HG02884 (cell line): ENCODE measurements at regions not wholly inside any gene's neighbourhood (a gene's known extent, or its start where the extent isn't known, plus 50 kb on each side); places are given as distances from the start of the nearest gene placed in this dataset.
"Not testable (repeated sequence)": the region's sequence is repeated elsewhere in the genome, so short reads cannot be mapped to it uniquely, and the experiment has no call there.

Experiments used
- ATAC-seq: cut with Tn5 transposase; IDR thresholded peaks from one replicate; pipeline ENCODE4 v1.9.1; 2021; ENCODE audit warnings: mild to moderate bottlenecking, moderate library complexity; ENCODE audit not compliant: unreplicated experiment

DNA sequence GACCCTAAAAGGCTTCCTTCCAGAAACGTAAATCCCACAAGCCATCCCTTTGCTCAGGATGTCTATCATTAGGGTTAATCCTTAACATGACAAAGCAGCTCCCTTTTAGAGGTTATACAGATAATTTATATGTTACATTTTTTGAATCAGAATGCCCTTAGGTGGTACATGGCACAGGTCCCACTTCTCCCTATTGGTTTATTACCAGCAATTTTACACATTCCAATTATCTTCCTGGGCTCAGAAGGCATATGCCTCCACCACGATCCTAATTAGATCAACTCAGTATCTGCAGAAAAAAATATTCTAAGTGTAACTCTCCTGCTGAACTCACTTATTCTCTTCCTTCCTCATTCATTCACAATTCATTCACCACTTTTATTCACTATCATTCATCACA, 507.0 kb upstream of the MAP2 start:
- ATAC-seq: no peak

DNA sequence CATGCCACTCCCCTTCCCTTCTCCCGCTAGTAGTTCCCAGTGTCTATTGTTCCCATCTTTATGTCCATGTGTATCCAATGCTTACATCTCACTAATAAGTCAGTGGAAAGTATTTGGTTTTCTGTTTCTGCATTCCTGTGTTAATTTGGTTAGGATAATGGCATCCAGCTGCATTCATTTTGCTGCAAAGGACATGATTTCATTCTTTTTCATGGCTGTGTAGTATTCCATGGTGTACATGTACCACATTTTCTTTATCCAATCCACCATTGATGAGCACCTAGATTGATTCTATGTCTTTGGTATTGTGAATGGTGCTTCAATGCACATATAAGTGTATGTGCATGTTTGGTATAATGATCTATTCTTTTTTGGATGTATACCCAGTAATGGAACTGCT, 502.5 kb upstream of the MAP2 start:
- not testable (repeated sequence) for ATAC-seq

DNA sequence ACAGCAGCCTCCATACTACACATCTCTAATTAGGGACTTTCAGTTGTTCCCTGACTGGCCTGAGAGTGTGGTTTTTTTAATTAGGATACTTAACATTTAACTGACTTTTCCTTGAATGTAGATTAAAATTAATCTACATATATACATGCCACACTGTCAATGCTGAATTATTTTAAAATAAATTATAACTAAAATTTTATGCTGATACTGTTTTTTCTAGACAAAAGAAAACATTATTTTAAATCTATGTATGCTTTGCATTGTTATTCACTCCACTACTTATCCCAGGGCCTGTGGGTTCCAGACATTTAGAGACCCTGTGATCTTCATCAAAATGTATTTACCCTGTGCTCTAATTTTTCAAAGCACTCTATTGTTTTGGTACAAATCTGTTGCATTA, 496.0 kb upstream of the MAP2 start:
- no peak for ATAC-seq

DNA sequence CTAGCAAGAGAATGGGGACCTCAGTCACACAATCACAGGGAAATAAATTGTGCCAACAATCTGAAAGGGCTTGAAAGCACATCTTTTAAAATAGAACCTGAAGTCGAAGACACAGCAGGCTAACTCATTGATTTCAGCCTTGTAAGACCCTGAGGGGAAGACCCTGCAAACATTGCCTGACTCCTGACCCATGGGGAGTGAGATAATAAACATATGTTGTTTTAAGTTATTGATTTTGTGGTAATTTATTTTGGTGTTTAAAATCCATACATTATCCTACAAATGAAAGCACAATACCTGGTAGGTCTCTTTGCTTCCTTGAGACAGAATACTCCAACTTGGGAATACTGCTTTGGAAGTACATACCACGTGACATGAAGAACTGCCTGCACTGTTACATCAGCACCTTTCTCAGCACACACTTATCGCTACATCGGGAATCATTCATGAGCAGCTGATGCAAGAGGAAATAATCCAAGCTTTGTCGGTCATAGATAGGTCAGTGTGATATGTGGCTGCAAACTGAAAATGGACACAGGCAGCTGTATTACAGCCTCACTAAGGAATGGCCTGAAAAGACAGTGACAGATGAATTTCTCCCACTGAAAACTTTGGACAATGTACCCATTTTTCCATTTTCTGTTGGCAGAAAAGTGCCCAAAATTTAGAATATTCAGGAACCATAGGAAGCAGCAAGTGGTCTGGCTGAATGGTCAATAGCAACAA, 494.5 kb upstream of the MAP2 start:
- no peak for ATAC-seq

DNA sequence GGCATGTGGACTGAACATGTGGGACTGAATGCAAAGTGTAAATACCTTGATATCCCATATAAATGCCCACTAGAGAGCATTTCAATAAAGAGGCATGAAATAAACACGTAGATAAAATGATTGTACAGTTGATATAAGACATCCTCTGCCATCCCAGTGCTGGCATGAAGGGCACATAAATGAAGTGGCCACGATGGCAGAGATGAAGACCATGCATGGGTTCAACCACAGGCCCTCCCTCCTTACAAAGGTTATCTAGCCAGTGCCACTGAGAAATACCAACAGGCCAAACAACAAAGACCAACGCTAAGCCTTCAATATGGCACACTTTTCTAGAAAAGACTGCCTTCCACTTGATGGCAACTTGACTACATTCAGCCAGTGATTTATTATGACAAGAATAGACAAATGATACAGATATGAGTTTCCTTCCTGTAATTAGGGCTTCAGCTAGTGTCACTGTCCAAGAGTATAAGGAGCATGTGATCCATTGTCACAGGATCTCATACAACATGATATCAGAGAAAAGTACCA, 493.9 kb upstream of the MAP2 start:
- no peak for ATAC-seq

DNA sequence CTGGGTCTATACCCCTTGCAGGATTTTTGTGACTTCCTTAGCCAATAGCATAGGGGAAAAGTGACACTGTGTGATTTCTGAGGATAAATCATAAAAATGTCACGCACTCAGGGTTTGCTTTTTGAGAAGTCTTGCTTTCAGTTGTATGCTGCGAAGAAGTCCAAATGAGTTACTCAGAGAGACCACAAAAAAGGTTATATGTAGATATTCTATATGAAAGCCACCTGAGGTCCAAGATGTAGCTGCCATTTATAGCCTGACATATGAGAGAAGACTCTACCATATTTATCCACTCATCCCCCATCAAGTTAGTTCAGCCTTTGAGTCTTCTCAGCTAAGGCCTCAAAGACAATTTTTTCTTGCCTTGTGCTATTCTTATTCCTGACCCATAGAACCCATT, 488.3 kb upstream of the MAP2 start:
- no peak for ATAC-seq

DNA sequence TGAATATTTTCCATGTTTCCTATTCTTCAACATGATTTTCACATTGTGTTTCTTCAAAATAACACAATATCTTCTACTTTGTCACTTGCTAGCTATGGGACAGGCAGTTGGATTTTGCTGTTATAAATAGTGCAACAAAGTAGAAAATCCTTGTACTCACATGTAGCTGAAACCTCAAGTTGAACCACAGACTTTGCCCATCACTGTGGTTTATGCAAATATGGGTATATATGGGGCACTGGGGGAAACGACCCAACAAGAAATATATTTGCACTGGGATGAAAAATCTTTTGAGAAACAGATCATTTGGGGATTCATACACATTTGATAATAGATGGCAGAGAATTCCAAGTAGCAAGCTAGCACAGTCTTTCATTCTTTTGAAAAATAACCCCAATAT, 486.3 kb upstream of the MAP2 start:
- ATAC-seq: no peak

DNA sequence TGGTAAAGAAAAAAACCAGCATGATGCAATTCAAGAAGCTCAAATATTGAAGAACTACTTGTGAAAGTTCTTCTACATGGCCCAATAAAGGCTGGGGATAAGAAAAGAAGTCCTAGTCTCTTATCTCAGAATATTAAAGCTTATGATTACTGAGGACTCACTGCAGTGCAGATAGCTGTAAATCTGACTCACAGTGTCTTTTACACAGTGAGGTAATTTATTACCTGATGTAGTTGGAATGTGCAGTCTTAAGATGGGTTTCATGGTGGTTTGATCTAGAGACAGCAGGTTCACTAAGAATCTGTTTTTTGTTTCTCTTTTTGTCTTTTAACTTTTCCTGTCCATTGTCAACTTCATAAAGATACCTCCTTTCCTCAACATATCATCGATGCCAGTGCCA, 484.0 kb upstream of the MAP2 start:
- ATAC-seq: no peak

DNA sequence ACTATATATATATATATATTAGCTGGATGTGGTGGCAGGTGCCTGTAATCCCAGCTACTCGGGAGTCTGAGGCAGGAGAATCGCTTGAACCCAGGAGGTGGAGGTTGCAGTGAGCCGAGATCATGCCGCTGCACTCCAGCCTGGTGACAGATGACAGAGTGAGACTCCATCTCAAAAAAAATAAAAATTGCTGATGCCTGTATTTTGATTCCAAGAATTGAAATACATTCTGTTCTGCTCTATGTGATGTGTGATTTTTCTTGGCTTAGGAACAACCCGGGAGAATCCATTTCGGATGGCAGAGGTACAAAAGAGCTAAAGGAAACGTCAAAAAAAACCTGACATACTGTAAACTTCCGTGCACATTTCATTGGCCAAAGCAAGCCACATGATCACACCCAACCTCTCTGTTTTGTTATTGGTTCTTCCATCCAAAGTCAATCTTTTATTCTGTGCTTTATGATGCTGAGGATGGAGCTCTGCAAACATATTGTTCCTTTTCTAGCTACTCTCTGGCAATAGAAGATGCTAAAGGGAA, 478.1 kb upstream of the MAP2 start:
- no peak for ATAC-seq

DNA sequence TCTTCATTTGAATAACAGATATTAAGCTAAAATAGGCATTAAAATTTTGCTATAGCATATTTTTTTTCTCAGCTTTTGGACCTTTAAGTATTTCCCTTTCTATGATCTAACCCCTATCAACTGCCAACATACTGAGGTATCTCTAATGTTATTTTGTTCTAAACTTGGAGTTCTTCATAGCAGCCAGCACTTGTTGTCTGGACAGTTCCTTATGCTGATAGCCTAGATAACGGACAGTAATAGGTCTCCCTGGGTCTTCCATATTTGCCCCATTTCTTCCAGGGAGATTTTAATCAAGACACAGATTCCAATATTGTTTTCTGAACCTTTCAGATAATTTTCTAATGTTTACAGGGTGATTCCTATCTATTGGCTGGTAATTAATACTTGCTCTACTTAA, 475.8 kb upstream of the MAP2 start:
- no peak for ATAC-seq

DNA sequence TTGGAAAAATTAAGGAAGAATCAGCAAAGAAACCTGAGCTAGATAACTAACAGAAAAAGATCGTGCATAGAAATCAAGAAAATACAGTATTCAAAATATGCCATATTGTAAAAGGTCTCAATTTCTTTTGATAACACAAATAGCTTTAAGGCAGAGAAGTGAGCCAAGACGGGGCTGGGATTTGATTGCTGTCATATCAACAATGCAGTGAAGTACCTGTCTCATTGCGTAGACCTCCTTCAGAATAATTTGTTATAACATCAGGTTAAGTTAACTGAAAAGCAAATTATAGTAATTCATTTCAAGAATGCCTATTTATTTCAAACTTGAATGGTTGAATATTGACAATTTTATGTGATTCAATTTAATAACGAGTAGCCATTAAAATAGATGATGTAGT, 453.8 kb upstream of the MAP2 start:
- no peak for ATAC-seq

DNA sequence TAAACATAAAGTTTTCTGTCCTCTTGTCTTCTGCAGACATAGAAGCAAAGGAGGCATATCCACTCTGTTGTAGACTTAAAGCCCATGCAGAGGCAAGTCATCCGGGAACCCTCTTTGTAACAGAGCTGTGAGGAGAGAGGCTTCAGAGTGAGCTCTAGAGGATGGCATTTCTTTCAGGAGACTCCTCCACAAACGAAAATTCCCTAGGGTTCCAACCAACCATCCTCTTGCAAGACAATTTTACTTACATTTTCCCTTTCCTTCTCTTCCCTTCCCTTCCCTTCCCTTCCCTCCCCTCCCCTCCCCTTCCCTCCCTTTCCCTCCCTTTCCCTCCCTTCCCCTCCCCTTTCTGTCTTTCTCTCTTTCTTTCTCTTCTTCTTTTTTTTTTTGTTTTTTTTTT, 446.3 kb upstream of the MAP2 start:
- ATAC-seq: no peak

DNA sequence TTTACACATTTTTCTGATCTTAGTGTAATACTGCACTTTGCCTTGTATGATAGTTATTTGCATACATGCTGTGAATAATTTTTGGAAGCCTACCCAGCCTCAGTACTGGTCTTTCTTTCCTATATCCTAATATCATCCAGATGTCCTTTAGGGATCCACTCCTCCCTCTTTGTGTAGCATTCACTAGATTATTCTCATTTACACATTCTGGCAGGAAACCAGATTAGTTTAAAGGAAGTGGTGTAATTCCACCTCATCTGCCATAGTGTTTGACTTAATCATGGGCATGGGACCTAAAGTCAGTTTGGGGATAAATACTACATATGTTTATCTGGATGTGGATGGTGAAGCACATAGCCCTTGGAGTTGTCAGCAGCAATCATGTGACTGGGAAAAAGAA, 444.9 kb upstream of the MAP2 start:
- ATAC-seq: no peak

DNA sequence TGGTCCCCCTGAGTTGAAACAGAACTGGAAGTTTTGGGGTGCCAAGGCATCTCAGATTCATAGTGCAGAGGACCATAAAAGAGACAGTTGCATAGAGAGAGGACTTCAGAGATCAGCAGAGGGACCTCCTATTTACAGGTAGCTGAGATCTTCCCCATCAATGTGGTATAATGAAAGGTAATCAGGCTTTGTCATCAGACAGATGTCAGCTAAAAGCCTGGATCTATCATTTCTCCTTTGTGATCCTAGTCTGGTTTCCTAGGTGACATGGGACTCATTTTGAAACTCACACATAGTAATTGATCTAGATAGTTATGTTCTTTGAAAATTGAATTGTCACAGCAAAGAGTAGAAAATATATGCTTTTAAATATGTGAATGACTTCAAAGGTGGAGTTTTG, 443.5 kb upstream of the MAP2 start:
- ATAC-seq: no peak

DNA sequence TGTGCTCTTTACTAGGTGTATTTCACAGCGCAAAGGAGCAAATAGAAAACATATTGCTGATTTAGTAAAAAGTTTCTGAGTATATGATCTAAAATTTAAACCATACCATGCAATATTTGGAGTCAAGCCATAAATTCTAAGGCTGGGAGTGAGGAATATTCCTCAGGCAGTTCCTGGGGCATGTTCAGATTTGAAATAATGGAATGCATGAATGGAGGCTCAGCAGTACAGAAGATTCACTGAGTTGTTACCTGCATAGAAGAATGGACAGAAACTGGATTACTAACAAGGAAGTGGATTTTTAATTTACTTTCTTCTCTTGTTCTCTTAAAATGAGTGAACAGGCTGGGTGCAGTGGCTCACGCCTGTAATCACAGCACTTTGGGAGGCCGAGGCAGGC, 441.0 kb upstream of the MAP2 start:
- no peak for ATAC-seq

DNA sequence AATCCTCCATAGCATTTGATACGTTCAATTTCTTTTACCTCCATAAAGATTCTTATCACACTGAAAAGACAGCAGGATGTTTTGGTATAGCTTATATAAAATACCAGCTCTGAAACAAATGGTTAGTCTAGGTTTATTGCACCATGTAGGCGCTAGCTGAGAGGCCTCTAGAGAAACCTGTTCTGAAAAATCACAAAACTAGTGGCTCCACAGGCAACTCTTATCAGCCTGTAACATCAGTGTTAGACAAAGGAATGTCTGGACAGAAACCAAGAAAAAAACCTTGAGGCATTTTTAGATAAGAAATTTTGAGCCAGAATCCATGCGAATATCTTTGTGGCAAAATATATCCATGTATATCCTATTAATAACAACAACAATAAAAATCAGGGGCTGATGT, 440.4 kb upstream of the MAP2 start:
- no peak for ATAC-seq

DNA sequence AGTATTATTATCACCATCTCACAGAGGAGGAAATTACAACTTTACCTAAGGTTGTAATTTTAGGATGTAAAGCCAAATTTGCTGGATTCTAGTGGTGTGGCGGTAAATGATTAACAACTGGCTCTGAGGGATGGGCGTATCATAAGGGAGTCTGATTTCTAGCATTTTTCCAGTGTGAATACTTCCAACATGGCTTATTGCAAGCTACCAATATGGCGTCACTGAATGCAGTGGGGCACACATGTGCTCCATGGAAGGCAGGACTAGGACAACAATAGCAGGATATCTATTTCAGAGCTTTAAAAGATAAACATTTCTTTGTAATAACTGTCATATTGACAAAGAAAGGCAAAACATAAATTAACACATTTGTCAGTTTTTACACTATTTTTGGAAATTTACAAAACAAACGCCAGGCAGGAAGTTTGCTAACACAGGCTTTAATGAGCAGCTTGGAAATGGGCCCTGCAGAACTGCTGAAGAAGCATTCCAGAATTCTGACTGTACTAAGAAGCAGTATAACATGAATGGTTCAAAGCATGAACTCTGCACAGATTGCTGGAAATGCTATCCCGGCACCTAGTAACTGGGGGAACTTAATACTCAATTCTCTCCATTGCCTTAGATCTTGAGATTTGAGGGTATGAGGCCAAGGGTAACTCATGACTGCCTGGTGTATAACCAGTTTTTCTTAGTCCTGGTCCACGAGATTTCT, 439.3 kb upstream of the MAP2 start:
- ATAC-seq: no peak

DNA sequence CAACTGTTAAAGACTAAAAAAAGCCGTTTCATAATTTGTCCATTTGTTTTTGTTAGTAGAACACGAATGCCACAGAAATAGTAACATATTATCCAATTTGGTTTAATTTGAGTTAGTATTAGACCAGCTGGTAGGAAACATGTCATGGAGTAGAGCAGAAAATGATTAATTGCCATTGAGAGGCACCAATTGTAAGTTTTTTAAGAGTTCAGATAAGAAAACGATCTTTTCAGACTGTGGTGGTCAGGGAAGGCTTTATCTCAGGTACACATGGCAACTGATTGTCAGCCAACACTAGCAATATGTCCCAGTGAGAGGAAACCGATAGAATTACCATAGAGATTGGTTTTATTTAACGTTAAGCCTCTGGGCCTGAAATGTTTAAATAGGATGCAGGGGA, 438.2 kb upstream of the MAP2 start:
- no peak for ATAC-seq

DNA sequence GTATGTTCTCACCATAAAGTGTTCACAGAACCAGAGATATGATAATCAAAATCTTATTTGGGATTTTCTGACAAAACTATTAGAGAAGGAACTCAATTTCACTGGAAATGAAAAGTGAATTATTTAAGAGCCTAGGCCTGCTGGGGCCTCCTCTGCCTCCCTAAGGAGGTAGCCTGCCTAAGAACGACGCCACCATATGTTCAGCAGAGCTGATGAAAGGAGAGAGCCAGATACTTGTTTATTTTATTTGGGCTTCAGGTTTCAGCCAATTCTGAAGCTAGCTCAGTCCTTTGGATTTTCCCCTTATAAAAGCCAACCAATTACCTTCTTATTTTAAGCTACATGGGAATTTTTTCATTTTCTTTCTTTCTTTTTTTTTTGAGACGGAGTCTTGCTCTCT, 433.1 kb upstream of the MAP2 start:
- no peak for ATAC-seq

DNA sequence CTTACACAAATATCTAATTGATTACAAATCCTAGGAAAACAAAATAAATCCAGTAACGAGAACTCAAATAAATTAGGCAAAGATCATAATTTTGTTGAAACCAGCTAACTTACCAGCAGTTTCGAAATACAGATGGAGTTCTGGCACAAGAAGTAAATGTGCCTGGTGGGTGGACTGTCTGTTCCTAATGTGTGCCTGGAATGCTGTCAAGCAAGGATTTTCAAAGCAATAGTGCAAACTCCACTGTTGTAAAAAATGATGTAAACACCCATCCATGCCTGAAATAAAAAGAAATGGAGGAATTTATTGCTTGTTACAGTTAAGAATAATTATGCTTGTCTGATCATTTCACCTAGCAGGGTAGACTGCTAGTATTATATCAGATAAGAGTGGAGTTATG, 423.9 kb upstream of the MAP2 start:
- ATAC-seq: no peak

DNA sequence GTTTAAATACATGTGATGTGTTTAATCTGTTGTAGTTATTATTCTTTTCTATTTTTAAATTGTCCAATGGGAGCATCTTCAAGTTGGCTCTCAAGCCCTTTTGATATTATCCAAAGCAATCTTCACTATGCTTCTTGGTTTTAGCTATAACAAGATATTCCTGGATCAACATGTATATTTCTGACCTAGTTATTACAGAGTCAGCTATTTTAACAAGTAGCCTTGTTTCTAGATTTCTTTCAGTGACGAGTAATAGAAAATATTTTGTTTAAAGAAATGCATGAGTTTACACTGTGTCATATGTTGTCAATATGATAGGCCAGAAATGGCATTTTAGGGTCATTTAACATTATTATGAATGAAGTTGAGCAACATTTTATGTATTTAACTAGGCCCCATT, 421.8 kb upstream of the MAP2 start:
- no peak for ATAC-seq

DNA sequence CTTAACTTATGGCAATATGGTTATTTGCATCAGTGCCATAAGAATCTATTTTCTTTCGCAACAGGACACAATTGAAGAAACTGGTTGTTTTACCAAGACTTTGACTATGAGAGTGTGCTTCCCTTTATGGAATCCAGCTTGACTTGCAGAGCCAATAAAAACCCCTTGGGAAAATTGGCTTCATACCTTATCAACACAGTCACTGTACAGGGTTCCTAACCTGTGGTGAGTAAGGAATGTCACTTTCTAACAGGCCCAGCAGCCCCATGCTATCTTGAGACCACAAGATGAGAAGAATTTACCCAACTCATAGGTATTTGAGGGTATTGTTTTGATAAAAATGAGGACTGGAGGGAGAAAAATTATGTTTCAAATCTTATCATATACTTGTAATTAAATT, 418.5 kb upstream of the MAP2 start:
- no peak for ATAC-seq
